PC-9 (cell line): ENCODE measurements at regions not wholly inside any gene's neighbourhood (a gene's known extent, or its start where the extent isn't known, plus 50 kb on each side); places are given as distances from the start of the nearest gene placed in this dataset.

ENCODE experiments used
- BruUV-seq: library from RNA; stranded (reverse); fragments of 400-500 nt; replicated peaks from 2 replicates; lab custom pipeline; 2021; lab: Mats Ljungman, UMichigan
- CTCF ChIA-PET: fragments of 300-600 bp; sonication (Branson Sonifier 250); formaldehyde crosslinking; loops from one replicate; lab custom pipeline; 2022; ENCODE audit warnings: antibody characterized with exemption; lab: Charles Lee
- POLR2A ChIA-PET: fragments of 300-600 bp; sonication (Branson Sonifier 250); formaldehyde crosslinking; loops from one replicate; lab custom pipeline; 2022; ENCODE audit warnings: antibody characterized with exemption; ENCODE audit not compliant: unreplicated experiment; lab: Charles Lee
- DNase-seq, 2 experiments: peaks; one replicate each; pipeline versions ENCODE4 v3.0.0 to v3.0.0-alpha.2; 2015 to 2022; ENCODE audit warnings: mixed read lengths in 1 of 2
- H2AFZ ChIP-seq: fragments of 200-600 bp; sonication (generic); 2 replicates; pipeline ENCODE4 v1.8.1; 2017; ENCODE audit warnings: antibody characterized with exemption
- H3F3A ChIP-seq: fragments of 200-600 bp; sonication (generic); 2 replicates; pipeline ENCODE4 v1.8.1; 2017; ENCODE audit warnings: antibody characterized with exemption, mild to moderate bottlenecking, low read depth; ENCODE audit not compliant: insufficient read depth
- H3K27ac ChIP-seq: fragments of 200-600 bp; sonication (generic); 2 replicates; pipeline ENCODE4 v1.6.1; 2016; ENCODE audit warnings: mixed run types
- H3K27me3 ChIP-seq: fragments of 200-600 bp; sonication (generic); 2 replicates; pipeline ENCODE4 v1.6.1; 2016; ENCODE audit warnings: low read depth, mixed run types; ENCODE audit not compliant: insufficient read depth
- H3K36me3 ChIP-seq: fragments of 200-600 bp; sonication (generic); 2 replicates; pipeline ENCODE4 v1.6.1; 2016; ENCODE audit warnings: low read depth, mixed run types
- H3K4me1 ChIP-seq: fragments of 200-600 bp; sonication (generic); replicated peaks from 2 replicates; pipeline ENCODE4 v1.6.1; 2016; ENCODE audit warnings: mixed run types; ENCODE audit not compliant: insufficient read depth
- H3K4me2 ChIP-seq: fragments of 200-600 bp; sonication (generic); 2 replicates; pipeline ENCODE4 v1.6.1; 2017; ENCODE audit warnings: mixed run types
- H3K4me3 ChIP-seq: fragments of 200-600 bp; sonication (generic); 2 replicates; pipeline ENCODE4 v1.6.1; 2016; ENCODE audit warnings: mixed run types
- H3K79me2 ChIP-seq: fragments of 200-600 bp; sonication (generic); 2 replicates; pipeline ENCODE4 v1.6.1; 2017; ENCODE audit warnings: low read depth, mixed run types
- H3K9me2 ChIP-seq: fragments of 200-600 bp; sonication (generic); 2 replicates; pipeline ENCODE4 v1.8.1; 2017; ENCODE audit warnings: mild to moderate bottlenecking; ENCODE audit not compliant: insufficient read depth
- H3K9me3 ChIP-seq: fragments of 200-600 bp; sonication (generic); 2 replicates; pipeline ENCODE4 v1.8.1; 2016; ENCODE audit warnings: low read depth; ENCODE audit not compliant: insufficient read depth
- H4K20me1 ChIP-seq: fragments of 200-600 bp; sonication (generic); 2 replicates; pipeline ENCODE4 v1.8.1; 2017; ENCODE audit not compliant: insufficient read depth
- EZH2 ChIP-seq: fragments of 200-600 bp; sonication (generic); IDR thresholded peaks from 2 replicates; pipeline ENCODE4 v1.8.0; 2017; ENCODE audit warnings: antibody characterized with exemption, low read depth
- intact Hi-C: fragments of 100-400 bp; cut with micrococcal nuclease; formaldehyde crosslinking; loops from one replicate; pipeline ENCODE4 v1.10.0; 2022; ENCODE audit not compliant: unreplicated experiment
- TF ChIP-seq, protein P1 (sequence below): fragments of 200-600 bp; sonication (generic); conservative IDR thresholded peaks from 2 replicates; pipeline ENCODE4 v1.6.1; 2017; ENCODE audit warnings: mixed run types, antibody characterized with exemption, mild to moderate bottlenecking, moderate library complexity

DNA sequence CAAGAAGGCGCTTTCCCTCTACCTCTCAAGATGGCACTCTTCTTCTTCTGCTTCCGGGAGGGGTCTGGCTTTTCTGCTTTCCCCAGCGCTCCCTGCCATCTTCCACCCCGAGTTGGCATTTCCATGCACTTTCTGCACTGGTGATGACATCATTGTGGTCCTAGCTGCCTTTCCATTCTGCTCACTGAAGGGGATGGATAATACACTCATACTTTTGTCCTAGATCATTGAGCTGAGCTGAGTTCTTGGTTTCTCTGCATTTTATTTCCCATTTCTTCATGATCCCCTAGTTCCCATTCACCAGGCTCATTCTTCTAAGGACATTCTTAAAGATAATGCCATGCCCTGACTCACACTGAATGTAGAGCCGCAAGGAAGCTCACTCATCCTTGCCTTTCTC is 96.7 kb downstream of the EDN1 start:
- Histone ChIP-seq H3K27me3 (no peaks in the 10 kb centered on the region), H3K4me3 (no peak overlapping the region), H3K4me2 (no peak overlapping the region), H3K9me3 (no peaks in the 10 kb centered on the region), H3K27ac (no peak overlapping the region), H2AFZ (no peak overlapping the region), H3K79me2 (no peaks in the 10 kb centered on the region), H3K4me1 (no peaks in the 10 kb centered on the region; the same call in 1 of the 2 replicates), H4K20me1 (no peaks in the 10 kb centered on the region), H3K9me2 (peaks cover 9% of the 10 kb centered on the region), H3F3A (no peaks in the 10 kb centered on the region), H3K36me3 (no peaks in the 10 kb centered on the region)
- no peak for DNase-seq
- intact Hi-C loops: no loop called here
- POLR2A ChIA-PET: no interaction called here
- no peak for TF ChIP-seq EZH2
- TF ChIP-seq, protein P1, sequence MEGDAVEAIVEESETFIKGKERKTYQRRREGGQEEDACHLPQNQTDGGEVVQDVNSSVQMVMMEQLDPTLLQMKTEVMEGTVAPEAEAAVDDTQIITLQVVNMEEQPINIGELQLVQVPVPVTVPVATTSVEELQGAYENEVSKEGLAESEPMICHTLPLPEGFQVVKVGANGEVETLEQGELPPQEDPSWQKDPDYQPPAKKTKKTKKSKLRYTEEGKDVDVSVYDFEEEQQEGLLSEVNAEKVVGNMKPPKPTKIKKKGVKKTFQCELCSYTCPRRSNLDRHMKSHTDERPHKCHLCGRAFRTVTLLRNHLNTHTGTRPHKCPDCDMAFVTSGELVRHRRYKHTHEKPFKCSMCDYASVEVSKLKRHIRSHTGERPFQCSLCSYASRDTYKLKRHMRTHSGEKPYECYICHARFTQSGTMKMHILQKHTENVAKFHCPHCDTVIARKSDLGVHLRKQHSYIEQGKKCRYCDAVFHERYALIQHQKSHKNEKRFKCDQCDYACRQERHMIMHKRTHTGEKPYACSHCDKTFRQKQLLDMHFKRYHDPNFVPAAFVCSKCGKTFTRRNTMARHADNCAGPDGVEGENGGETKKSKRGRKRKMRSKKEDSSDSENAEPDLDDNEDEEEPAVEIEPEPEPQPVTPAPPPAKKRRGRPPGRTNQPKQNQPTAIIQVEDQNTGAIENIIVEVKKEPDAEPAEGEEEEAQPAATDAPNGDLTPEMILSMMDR: no peak
- CTCF ChIA-PET: no interaction called here
- BruUV-seq: no TSS peak

DNA sequence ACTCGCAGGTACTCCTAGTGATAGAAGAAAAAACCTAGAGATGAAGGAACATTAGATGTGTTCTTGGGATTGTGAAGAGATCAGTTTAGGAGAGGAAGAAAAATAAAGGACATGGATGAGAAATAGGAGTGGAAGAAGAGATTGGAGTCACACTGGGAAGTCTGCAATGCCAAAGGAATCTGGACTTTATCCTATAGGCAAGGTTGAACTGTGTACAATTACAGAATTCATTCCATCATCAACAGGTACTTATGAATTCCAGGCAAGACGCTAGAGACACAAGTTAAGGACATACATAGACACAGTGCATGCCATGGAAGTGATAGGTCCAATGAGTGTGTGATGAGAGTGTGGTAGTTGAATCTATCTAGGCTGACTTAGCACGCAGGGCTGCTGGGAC is 101.3 kb downstream of the EDN1 start:
- H3K36me3 ChIP-seq: no peaks in the 10 kb centered on the region
- no peaks in the 10 kb centered on the region for H4K20me1 ChIP-seq
- H3K9me3 ChIP-seq: no peaks in the 10 kb centered on the region
- DNase-seq: no peak
- no peak overlapping the region for H3K4me3 ChIP-seq
- H2AFZ ChIP-seq: no peak overlapping the region
- H3F3A ChIP-seq: no peaks in the 10 kb centered on the region
- H3K79me2 ChIP-seq: no peaks in the 10 kb centered on the region
- H3K4me2 ChIP-seq: no peak overlapping the region
- TF ChIP-seq EZH2: no peak
- TF ChIP-seq, protein P1: no peak
- CTCF ChIA-PET: no interaction called here
- BruUV-seq: no TSS peak
- no peaks in the 10 kb centered on the region for H3K27me3 ChIP-seq
- intact Hi-C loops: no loop called here
- H3K9me2 ChIP-seq: peaks cover 9% of the 10 kb centered on the region
- no peaks in the 10 kb centered on the region for H3K4me1 ChIP-seq
- H3K27ac ChIP-seq: no peak overlapping the region
- POLR2A ChIA-PET: no interaction called here

DNA sequence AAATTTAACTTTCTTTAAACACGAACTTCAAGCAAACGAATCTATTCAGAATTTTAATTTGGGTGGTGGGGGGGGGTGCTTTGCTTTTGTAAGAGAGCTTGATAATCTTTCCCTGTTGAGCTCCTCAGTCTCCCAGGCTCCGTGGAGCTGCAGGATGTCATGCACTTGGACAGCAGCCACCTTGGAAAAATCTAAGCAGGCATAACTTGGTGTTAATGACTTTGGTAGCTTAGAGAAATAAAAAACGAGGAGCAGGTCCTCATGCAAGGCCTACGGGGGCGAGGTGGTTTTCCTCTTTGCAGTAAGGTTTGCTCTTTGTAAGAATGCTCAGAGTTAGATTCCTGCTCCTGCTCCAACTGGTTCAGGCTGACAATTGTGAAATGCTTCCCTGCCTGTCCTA is 102.3 kb downstream of the EDN1 start:
- peaks cover 9% of the 10 kb centered on the region for H3K9me2 ChIP-seq
- H3K4me1 ChIP-seq: no peaks in the 10 kb centered on the region
- BruUV-seq: no TSS peak
- ChIA-PET POLR2A (no interaction called here), CTCF (no interaction called here)
- no peaks in the 10 kb centered on the region for H3K9me3 ChIP-seq
- H3K36me3 ChIP-seq: no peaks in the 10 kb centered on the region
- H3F3A ChIP-seq: no peaks in the 10 kb centered on the region
- H4K20me1 ChIP-seq: no peaks in the 10 kb centered on the region
- no peak overlapping the region for H3K4me2 ChIP-seq
- no peak overlapping the region for H3K4me3 ChIP-seq
- no peak overlapping the region for H2AFZ ChIP-seq
- TF ChIP-seq, protein P1: no peak
- DNase-seq: no peak
- H3K27ac ChIP-seq: no peak overlapping the region
- no peaks in the 10 kb centered on the region for H3K79me2 ChIP-seq
- no peaks in the 10 kb centered on the region for H3K27me3 ChIP-seq
- intact Hi-C loops: no loop called here
